ENCODE measurements at regions not wholly inside any gene's neighbourhood (a gene's known extent, or its start where the extent isn't known, plus 50 kb on each side); places are given as distances from the start of the nearest gene placed in this dataset.

- Mint-ChIP-seq H3K4me1 (no peaks in the 10 kb centered on the region), H3K27me3 (ENCODE audit: low read depth in 2 of 2) (no peaks in the 10 kb centered on the region), H3K4me3 (no peak overlapping the region), H3K36me3 (no peaks in the 10 kb centered on the region), H3K9me3 (peaks cover under 1 to 3% of the 10 kb centered on the region in 2 donors), H3K27ac (no peak overlapping the region)
- ATAC-seq (no peak), DNase-seq (no peak)
- Histone ChIP-seq H3K9me3 (ENCODE audit: control insufficient read depth, insufficient read depth, low read length) (no peaks in the 10 kb centered on the region), H3K4me1 (ENCODE audit: control insufficient read depth, insufficient read depth, low read length) (no peaks in the 10 kb centered on the region), H3K27me3 (ENCODE audit: control insufficient read depth, insufficient read depth, low read length) (no peaks in the 10 kb centered on the region), H3K4me3 (ENCODE audit: low read length) (no peak overlapping the region), H3K36me3 (ENCODE audit: control insufficient read depth, insufficient read depth, low read length) (no peaks in the 10 kb centered on the region), H3K27ac (ENCODE audit: low read length) (no peak overlapping the region)
- intact Hi-C loops (cut with micrococcal nuclease): no loop called here
- WGBS (ENCODE audit: insufficient coverage): 50% methylated on average over 1 of the region's 1 CpG
- TF ChIP-seq, protein P1, sequence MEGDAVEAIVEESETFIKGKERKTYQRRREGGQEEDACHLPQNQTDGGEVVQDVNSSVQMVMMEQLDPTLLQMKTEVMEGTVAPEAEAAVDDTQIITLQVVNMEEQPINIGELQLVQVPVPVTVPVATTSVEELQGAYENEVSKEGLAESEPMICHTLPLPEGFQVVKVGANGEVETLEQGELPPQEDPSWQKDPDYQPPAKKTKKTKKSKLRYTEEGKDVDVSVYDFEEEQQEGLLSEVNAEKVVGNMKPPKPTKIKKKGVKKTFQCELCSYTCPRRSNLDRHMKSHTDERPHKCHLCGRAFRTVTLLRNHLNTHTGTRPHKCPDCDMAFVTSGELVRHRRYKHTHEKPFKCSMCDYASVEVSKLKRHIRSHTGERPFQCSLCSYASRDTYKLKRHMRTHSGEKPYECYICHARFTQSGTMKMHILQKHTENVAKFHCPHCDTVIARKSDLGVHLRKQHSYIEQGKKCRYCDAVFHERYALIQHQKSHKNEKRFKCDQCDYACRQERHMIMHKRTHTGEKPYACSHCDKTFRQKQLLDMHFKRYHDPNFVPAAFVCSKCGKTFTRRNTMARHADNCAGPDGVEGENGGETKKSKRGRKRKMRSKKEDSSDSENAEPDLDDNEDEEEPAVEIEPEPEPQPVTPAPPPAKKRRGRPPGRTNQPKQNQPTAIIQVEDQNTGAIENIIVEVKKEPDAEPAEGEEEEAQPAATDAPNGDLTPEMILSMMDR (IDR thresholded peaks at IDR 0.05): no peak
Measured at GRCh38 chr15:35197754-35198153, 112.7 kb upstream of the NANOGP8 start.

- H3K4me1 Mint-ChIP-seq: no peaks in the 10 kb centered on the region
- no peaks in the 10 kb centered on the region for H3K27me3 Mint-ChIP-seq (ENCODE audit: low read depth in 2 of 2)
- DNase-seq (no peak), ATAC-seq (no peak)
- no peaks in the 10 kb centered on the region for H3K36me3 ChIP-seq (ENCODE audit: control insufficient read depth, insufficient read depth, low read length)
- no peaks in the 10 kb centered on the region for H3K4me1 ChIP-seq (ENCODE audit: control insufficient read depth, insufficient read depth, low read length)
- no peak overlapping the region for H3K27ac Mint-ChIP-seq
- H3K9me3 Mint-ChIP-seq: peaks cover 5% of the 10 kb centered on the region in 2 donors
- H3K9me3 ChIP-seq (ENCODE audit: control insufficient read depth, insufficient read depth, low read length): no peaks in the 10 kb centered on the region
- H3K27me3 ChIP-seq (ENCODE audit: control insufficient read depth, insufficient read depth, low read length): no peaks in the 10 kb centered on the region
- H3K27ac ChIP-seq (ENCODE audit: low read length): no peak overlapping the region
- no peak overlapping the region for H3K4me3 Mint-ChIP-seq
- H3K36me3 Mint-ChIP-seq: no peaks in the 10 kb centered on the region
- H3K4me3 ChIP-seq (ENCODE audit: low read length): no peak overlapping the region
- TF ChIP-seq, protein P1 (IDR thresholded peaks at IDR 0.05): no peak
- intact Hi-C loops (cut with micrococcal nuclease): no loop called here
Measured at GRCh38 chr15:35197306-35197705, 112.2 kb upstream of the NANOGP8 start.

DNA sequence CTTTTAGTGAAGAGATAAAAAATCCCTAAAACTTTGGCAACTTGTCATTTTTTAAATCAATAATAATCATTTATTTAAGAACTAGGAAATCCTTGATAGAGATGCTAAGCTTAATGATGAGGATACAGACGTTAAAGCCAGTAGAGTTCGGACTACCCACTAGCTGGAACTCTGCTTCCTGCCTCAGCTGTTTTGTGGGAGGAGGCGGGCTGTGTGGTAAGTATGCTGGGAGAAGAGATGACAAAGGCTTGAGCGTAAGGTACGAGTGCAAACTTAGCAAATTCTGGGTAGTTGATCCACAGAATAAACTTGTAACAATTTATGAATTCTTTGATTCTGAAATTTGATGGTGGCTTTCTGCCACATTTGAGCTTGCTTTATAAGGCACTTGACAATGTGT lies 111.2 kb upstream of the NANOGP8 start:
- H3K4me1 ChIP-seq (ENCODE audit: control insufficient read depth, insufficient read depth, low read length): no peaks in the 10 kb centered on the region
- no peaks in the 10 kb centered on the region for H3K4me1 Mint-ChIP-seq
- 87% methylated on average over 5 of the region's 5 CpGs for WGBS (ENCODE audit: insufficient coverage)

DNA sequence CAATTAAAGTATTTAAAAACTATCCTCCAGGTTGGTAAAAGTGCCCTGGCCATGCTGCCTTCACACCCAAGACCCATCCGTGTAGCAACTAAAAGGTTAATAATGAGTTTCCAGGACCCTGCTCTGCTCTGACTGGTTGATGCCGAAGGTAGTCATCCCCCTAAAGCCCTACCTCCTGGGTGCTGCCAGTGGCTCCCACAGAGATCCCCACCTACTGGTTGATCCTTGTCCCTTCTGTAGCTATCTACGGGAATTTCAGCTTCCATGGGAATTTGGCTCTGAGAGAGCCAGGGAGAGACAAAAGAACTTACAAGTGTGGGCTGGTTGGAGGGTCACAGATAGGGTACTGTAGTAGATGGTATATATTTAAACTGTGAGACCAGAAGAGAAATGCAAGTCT lies 110.6 kb upstream of the NANOGP8 start:
- Mint-ChIP-seq H3K36me3 (no peaks in the 10 kb centered on the region), H3K4me3 (no peak overlapping the region), H3K9me3 (peaks cover 11 to 12% of the 10 kb centered on the region in 2 donors), H3K27ac (no peak overlapping the region), H3K4me1 (no peaks in the 10 kb centered on the region), H3K27me3 (ENCODE audit: low read depth in 2 of 2) (no peaks in the 10 kb centered on the region)
- TF ChIP-seq, protein P1 (IDR thresholded peaks at IDR 0.05): no peak
- 92% methylated on average over 3 of the region's 3 CpGs for WGBS (ENCODE audit: insufficient coverage)
- H3K36me3 ChIP-seq (ENCODE audit: control insufficient read depth, insufficient read depth, low read length): no peaks in the 10 kb centered on the region
- H3K9me3 ChIP-seq (ENCODE audit: control insufficient read depth, insufficient read depth, low read length): no peaks in the 10 kb centered on the region
- no peaks in the 10 kb centered on the region for H3K27me3 ChIP-seq (ENCODE audit: control insufficient read depth, insufficient read depth, low read length)
- ATAC-seq (no peak), DNase-seq (no peak)
- H3K27ac ChIP-seq (ENCODE audit: low read length): no peak overlapping the region
- no peak overlapping the region for H3K4me3 ChIP-seq (ENCODE audit: low read length)
- intact Hi-C loops (cut with micrococcal nuclease): no loop called here
- no peaks in the 10 kb centered on the region for H3K4me1 ChIP-seq (ENCODE audit: control insufficient read depth, insufficient read depth, low read length)

More for the DNA sequence above, 111.2 kb upstream of the NANOGP8 start:
- H3K4me3 ChIP-seq (ENCODE audit: low read length): no peak overlapping the region
- ATAC-seq (no peak), DNase-seq (no peak)
- no peak overlapping the region for H3K27ac ChIP-seq (ENCODE audit: low read length)
- TF ChIP-seq, protein P1 (IDR thresholded peaks at IDR 0.05): no peak
- Mint-ChIP-seq H3K27me3 (ENCODE audit: low read depth in 2 of 2) (no peaks in the 10 kb centered on the region), H3K9me3 (peaks cover 11% of the 10 kb centered on the region in 2 donors), H3K36me3 (no peaks in the 10 kb centered on the region), H3K4me3 (no peak overlapping the region), H3K27ac (no peak overlapping the region)
- no peaks in the 10 kb centered on the region for H3K27me3 ChIP-seq (ENCODE audit: control insufficient read depth, insufficient read depth, low read length)
- H3K9me3 ChIP-seq (ENCODE audit: control insufficient read depth, insufficient read depth, low read length): no peaks in the 10 kb centered on the region
- intact Hi-C loops (cut with micrococcal nuclease): no loop called here
- H3K36me3 ChIP-seq (ENCODE audit: control insufficient read depth, insufficient read depth, low read length): no peaks in the 10 kb centered on the region
